RWPE2 (cell line): ENCODE measurements at regions not wholly inside any gene's neighbourhood (a gene's known extent, or its start where the extent isn't known, plus 50 kb on each side); places are given as distances from the start of the nearest gene placed in this dataset.

Experiments used
- ATAC-seq: fragments of 200-7000 bp; cut with Tn5 transposase; 3 replicates; pipeline ENCODE4 v1.9.1; 2021; ENCODE audit warnings: low read depth
- DNase-seq: peaks from one replicate; pipeline ENCODE4 v3.0.0-alpha.2; 2020; ENCODE audit warnings: low spot score
- H3K27ac ChIP-seq: fragments of 450-650 bp; 2 replicates; pipeline ENCODE4 v1.5.1; 2017; ENCODE audit warnings: mild to moderate bottlenecking; ENCODE audit not compliant: poor library complexity, severe bottlenecking
- H3K27me3 ChIP-seq: fragments of 250-450 bp; sonication (Bioruptor Pico); 2 replicates; pipeline ENCODE4 v1.5.1; 2021; ENCODE audit warnings: mild to moderate bottlenecking, moderate library complexity; ENCODE audit not compliant: insufficient read depth, poor library complexity, severe bottlenecking
- H3K36me3 ChIP-seq: fragments of 250-450 bp; sonication (Bioruptor Pico); 2 replicates; pipeline ENCODE4 v1.5.1; 2020; ENCODE audit warnings: low read depth, mild to moderate bottlenecking, moderate library complexity
- H3K4me1 ChIP-seq: fragments of 250-450 bp; sonication (Bioruptor Pico); 2 replicates; pipeline ENCODE4 v1.5.1; 2021; ENCODE audit warnings: mild to moderate bottlenecking, moderate library complexity; ENCODE audit not compliant: insufficient read depth, poor library complexity, severe bottlenecking
- H3K4me3 ChIP-seq: fragments of 250-450 bp; sonication (Bioruptor Pico); 2 replicates; pipeline ENCODE4 v1.5.1; 2021; ENCODE audit warnings: mild to moderate bottlenecking, moderate library complexity; ENCODE audit not compliant: severe bottlenecking
- H3K9me3 ChIP-seq: fragments of 250-450 bp; sonication (Bioruptor Pico); 2 replicates; pipeline ENCODE4 v1.5.1; 2021; ENCODE audit warnings: mild to moderate bottlenecking, moderate library complexity; ENCODE audit not compliant: severe bottlenecking
- CTCF ChIP-seq: fragments of 450-650 bp; IDR thresholded peaks from one replicate; pipeline ENCODE4 v1.5.1; 2017; ENCODE audit warnings: mild to moderate bottlenecking, moderate library complexity; ENCODE audit not compliant: poor library complexity, severe bottlenecking

- no peaks in the 10 kb centered on the region for H3K27me3 ChIP-seq
- no peak for DNase-seq
- H3K4me3 ChIP-seq = no peak overlapping the region
- TF ChIP-seq CTCF = no peak
- no peak overlapping the region for H3K27ac ChIP-seq
- H3K4me1 ChIP-seq = no peaks in the 10 kb centered on the region
- ATAC-seq = no peak
- no peaks in the 10 kb centered on the region for H3K9me3 ChIP-seq
- H3K36me3 ChIP-seq = no peaks in the 10 kb centered on the region
These were observed 1570.6 kb upstream of the LRRTM3 start for GRCh38 chr10:65355141-65355680.

DNA sequence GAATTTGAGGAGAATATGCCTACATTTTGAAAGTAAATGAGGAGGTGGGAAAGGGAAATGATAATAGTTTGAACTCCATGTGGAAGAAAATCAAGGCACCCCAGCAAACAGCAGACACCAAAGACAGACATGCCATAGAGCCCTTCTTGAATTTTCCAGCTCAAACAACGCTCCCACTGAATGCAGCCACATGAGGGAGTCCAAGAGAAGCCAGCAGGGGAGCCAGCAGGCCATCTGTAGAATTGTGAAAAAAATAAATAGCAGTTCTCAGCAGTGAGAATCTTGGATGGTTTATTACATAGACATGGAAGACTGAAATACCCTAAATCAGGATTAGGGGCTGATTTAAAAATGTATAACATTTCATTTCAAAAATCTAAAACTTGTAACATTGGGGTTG, 1567.3 kb upstream of the LRRTM3 start:
- no peak overlapping the region for H3K27ac ChIP-seq
- H3K27me3 ChIP-seq = no peaks in the 10 kb centered on the region
- ATAC-seq (peak; percentile 42; the same call in 1 of the 3 replicates), DNase-seq (no peak)
- H3K4me1 ChIP-seq = no peaks in the 10 kb centered on the region
- H3K4me3 ChIP-seq = no peak overlapping the region
- H3K36me3 ChIP-seq = no peaks in the 10 kb centered on the region
- TF ChIP-seq CTCF = peak; percentile 52
- H3K9me3 ChIP-seq = no peaks in the 10 kb centered on the region

GRCh38 chr10:65360497-65360896, 1565.3 kb upstream of the LRRTM3 start:
- Histone ChIP-seq H3K4me3 (no peak overlapping the region), H3K9me3 (no peaks in the 10 kb centered on the region), H3K36me3 (no peaks in the 10 kb centered on the region), H3K27me3 (no peaks in the 10 kb centered on the region), H3K27ac (no peak overlapping the region), H3K4me1 (no peaks in the 10 kb centered on the region)
- no peak for DNase-seq
- no peak for ATAC-seq
- no peak for TF ChIP-seq CTCF

DNA sequence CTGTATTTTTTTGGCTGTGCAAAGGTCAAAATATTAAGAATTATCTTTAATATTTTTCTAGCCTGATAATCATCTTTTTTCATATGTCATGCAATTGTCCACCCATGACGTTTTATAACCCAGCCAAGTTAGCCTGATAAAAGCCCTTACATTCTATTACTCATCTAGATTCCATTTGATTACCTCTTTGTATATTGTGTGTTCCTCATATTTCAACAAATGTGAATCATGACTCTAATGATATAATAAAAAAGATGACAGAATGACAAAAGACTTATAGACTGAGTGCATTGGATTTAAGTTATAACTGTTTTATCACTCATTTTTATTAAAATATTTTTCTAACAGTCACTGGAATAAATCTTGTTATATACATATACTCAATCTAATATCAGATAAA, 1560.0 kb upstream of the LRRTM3 start:
- Histone ChIP-seq H3K4me1 (no peaks in the 10 kb centered on the region), H3K27me3 (no peaks in the 10 kb centered on the region), H3K36me3 (no peaks in the 10 kb centered on the region), H3K4me3 (no peak overlapping the region), H3K9me3 (no peaks in the 10 kb centered on the region), H3K27ac (no peak overlapping the region)
- no peak for ATAC-seq
- TF ChIP-seq CTCF = no peak
- DNase-seq = no peak

DNA sequence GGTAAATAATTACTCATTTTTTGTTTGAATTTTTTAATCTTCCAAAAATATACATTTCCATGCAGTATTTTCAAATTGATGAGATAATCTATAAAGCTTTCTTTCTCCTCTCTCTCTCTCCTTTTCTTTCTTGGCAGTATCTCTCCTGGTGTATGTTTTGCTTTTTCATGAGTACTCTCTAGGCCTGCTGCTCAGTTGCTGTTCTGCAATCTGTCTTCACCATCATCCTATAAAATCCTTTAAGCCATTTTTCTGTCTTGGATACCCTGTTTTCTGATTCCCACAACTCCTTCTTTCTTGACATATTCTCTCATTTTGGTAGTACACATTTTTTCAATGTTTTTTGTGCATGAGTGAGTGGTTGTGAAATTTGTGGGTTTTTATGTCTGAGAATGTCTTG, 1558.1 kb upstream of the LRRTM3 start:
- no peak overlapping the region for H3K27ac ChIP-seq
- H3K36me3 ChIP-seq = no peaks in the 10 kb centered on the region
- no peak for ATAC-seq
- no peaks in the 10 kb centered on the region for H3K4me1 ChIP-seq
- no peaks in the 10 kb centered on the region for H3K9me3 ChIP-seq
- no peak for TF ChIP-seq CTCF
- no peaks in the 10 kb centered on the region for H3K27me3 ChIP-seq
- no peak overlapping the region for H3K4me3 ChIP-seq
- DNase-seq = no peak
